ENCODE measurements at regions not wholly inside any gene's neighbourhood (a gene's known extent, or its start where the extent isn't known, plus 50 kb on each side); places are given as distances from the start of the nearest gene placed in this dataset.

DNA sequence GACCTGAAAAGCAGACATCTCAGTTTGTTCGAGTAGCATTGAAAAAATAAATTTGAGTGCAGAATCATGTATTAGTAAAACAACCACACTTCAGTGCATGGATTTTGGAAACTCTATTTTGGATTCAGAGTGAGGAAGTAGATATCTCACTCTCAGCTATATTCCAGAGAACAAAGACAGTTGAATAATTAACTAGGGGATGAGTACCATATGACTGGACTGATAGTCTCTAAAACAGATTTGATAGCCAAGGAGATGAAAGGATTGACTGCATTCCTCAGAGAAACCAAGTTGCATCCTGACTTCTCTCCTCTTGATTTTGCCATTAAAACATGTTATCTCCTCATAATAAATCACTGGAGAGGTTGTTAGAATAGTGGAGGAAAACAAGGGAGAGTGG is 268.4 kb upstream of the SP4 start:
- TF ChIP-seq POLR2A (IDR thresholded peaks at IDR 0.05) = no peak
- no peak for TF ChIP-seq CTCF (IDR thresholded peaks at IDR 0.05)
- TF ChIP-seq EP300 (IDR thresholded peaks at IDR 0.05) = no peak
- no peak for TF ChIP-seq POLR2AphosphoS5 (IDR thresholded peaks at IDR 0.05)

All from suprapubic skin (tissue), 4 donors.